Mononuclear cell (primary cell): ENCODE measurements at regions not wholly inside any gene's neighbourhood (a gene's known extent, or its start where the extent isn't known, plus 50 kb on each side); places are given as distances from the start of the nearest gene placed in this dataset.

Experiments
- H3K27me3 ChIP-seq: 2 replicates; pipeline ENCODE4 v1.6.0; 2011; ENCODE audit warnings: low read length, control low read depth; ENCODE audit not compliant: insufficient read depth
- H3K4me1 ChIP-seq: 2 replicates; pipeline ENCODE4 v1.5.1; 2011; ENCODE audit warnings: mild to moderate bottlenecking, low read length, control low read depth; ENCODE audit not compliant: insufficient read depth
- H3K4me3 ChIP-seq: 2 replicates; pipeline ENCODE4 v1.5.1; 2011; ENCODE audit warnings: mild to moderate bottlenecking, low read length, moderate library complexity
- H3K9me3 ChIP-seq: 2 replicates; pipeline ENCODE4 v1.5.1; 2011; ENCODE audit warnings: low read depth, mild to moderate bottlenecking, control low read depth, low read length

- Histone ChIP-seq H3K9me3 (no peaks in the 10 kb centered on the region), H3K4me3 (no peak overlapping the region), H3K27me3 (no peaks in the 10 kb centered on the region), H3K4me1 (peaks cover 21% of the 10 kb centered on the region)
These were observed 211.3 kb downstream of the ARL4C start for GRCh38 chr2:234285541-234285940.

GRCh38 chr2:234279637-234280036 is 217.2 kb downstream of the ARL4C start:
- Histone ChIP-seq H3K9me3 (no peaks in the 10 kb centered on the region), H3K4me1 (peaks cover 16% of the 10 kb centered on the region), H3K27me3 (no peaks in the 10 kb centered on the region), H3K4me3 (no peak overlapping the region)

GRCh38 chr2:234278556-234279255 is 218.2 kb downstream of the ARL4C start:
- Histone ChIP-seq H3K9me3 (no peaks in the 10 kb centered on the region), H3K27me3 (no peaks in the 10 kb centered on the region), H3K4me3 (no peak overlapping the region), H3K4me1 (peaks cover 25% of the 10 kb centered on the region)

GRCh38 chr2:234275515-234275914 is 221.4 kb downstream of the ARL4C start:
- H3K9me3 ChIP-seq: no peaks in the 10 kb centered on the region
- H3K4me1 ChIP-seq: peaks cover 26% of the 10 kb centered on the region
- H3K4me3 ChIP-seq: no peak overlapping the region
- H3K27me3 ChIP-seq: no peaks in the 10 kb centered on the region

GRCh38 chr2:234273887-234274584 is 222.8 kb downstream of the ARL4C start:
- peaks cover 18% of the 10 kb centered on the region for H3K4me1 ChIP-seq
- H3K4me3 ChIP-seq: no peak overlapping the region

GRCh38 chr2:234272069-234272850 is 221.8 kb downstream of the SPP2 start:
- Histone ChIP-seq H3K4me1 (peaks cover 13% of the 10 kb centered on the region), H3K4me3 (no peak overlapping the region), H3K9me3 (no peaks in the 10 kb centered on the region), H3K27me3 (no peaks in the 10 kb centered on the region)

More at GRCh38 chr2:234273887-234274584, 222.8 kb downstream of the ARL4C start:
- Histone ChIP-seq H3K27me3 (no peaks in the 10 kb centered on the region), H3K9me3 (no peaks in the 10 kb centered on the region)

GRCh38 chr2:234271338-234271737 is 220.8 kb downstream of the SPP2 start:
- Histone ChIP-seq H3K27me3 (no peaks in the 10 kb centered on the region), H3K9me3 (no peaks in the 10 kb centered on the region), H3K4me1 (peaks cover 13% of the 10 kb centered on the region), H3K4me3 (no peak overlapping the region)

GRCh38 chr2:234269769-234270204 is 219.3 kb downstream of the SPP2 start:
- Histone ChIP-seq H3K4me3 (no peak overlapping the region), H3K9me3 (no peaks in the 10 kb centered on the region), H3K4me1 (peaks cover 12% of the 10 kb centered on the region)

GRCh38 chr2:234267534-234267933 is 217.0 kb downstream of the SPP2 start:
- H3K4me1 ChIP-seq: no peaks in the 10 kb centered on the region
- H3K27me3 ChIP-seq: no peaks in the 10 kb centered on the region
- no peaks in the 10 kb centered on the region for H3K9me3 ChIP-seq
- H3K4me3 ChIP-seq: no peak overlapping the region

More at GRCh38 chr2:234269769-234270204, 219.3 kb downstream of the SPP2 start:
- H3K27me3 ChIP-seq: no peaks in the 10 kb centered on the region

- no peaks in the 10 kb centered on the region for H3K4me1 ChIP-seq
- no peaks in the 10 kb centered on the region for H3K27me3 ChIP-seq
- H3K4me3 ChIP-seq: no peak overlapping the region
- H3K9me3 ChIP-seq: no peaks in the 10 kb centered on the region
These were observed 216.4 kb downstream of the SPP2 start for GRCh38 chr2:234266952-234267351.

- H3K27me3 ChIP-seq: no peaks in the 10 kb centered on the region
- no peaks in the 10 kb centered on the region for H3K4me1 ChIP-seq
- H3K4me3 ChIP-seq: no peak overlapping the region
- no peaks in the 10 kb centered on the region for H3K9me3 ChIP-seq
These were observed 214.7 kb downstream of the SPP2 start for GRCh38 chr2:234265206-234265605.

- H3K9me3 ChIP-seq: no peaks in the 10 kb centered on the region
- H3K4me3 ChIP-seq: no peak overlapping the region
- no peaks in the 10 kb centered on the region for H3K27me3 ChIP-seq
- H3K4me1 ChIP-seq: no peaks in the 10 kb centered on the region
These were observed 211.2 kb downstream of the SPP2 start for GRCh38 chr2:234261736-234262135.

- Histone ChIP-seq H3K27me3 (no peaks in the 10 kb centered on the region), H3K4me3 (no peak overlapping the region), H3K4me1 (no peaks in the 10 kb centered on the region), H3K9me3 (no peaks in the 10 kb centered on the region)
These were observed 208.9 kb downstream of the SPP2 start for GRCh38 chr2:234259440-234259839.

- Histone ChIP-seq H3K4me3 (no peak overlapping the region), H3K27me3 (no peaks in the 10 kb centered on the region), H3K9me3 (no peaks in the 10 kb centered on the region), H3K4me1 (no peaks in the 10 kb centered on the region)
These were observed 208.2 kb downstream of the SPP2 start for GRCh38 chr2:234258562-234259141.
